Ishikawa (cell line): ENCODE measurements at regions not wholly inside any gene's neighbourhood (a gene's known extent, or its start where the extent isn't known, plus 50 kb on each side); places are given as distances from the start of the nearest gene placed in this dataset.

Source experiments
- CEBPB ChIP-seq: IDR thresholded peaks from 2 replicates; pipeline ENCODE4 v1.6.1; 2012
- CREB1 ChIP-seq: IDR thresholded peaks from 2 replicates; pipeline ENCODE4 v1.6.1; 2012; ENCODE audit warnings: low read depth
- EGR1 ChIP-seq: IDR thresholded peaks from 2 replicates; pipeline ENCODE4 v1.6.1; 2012
- EP300 ChIP-seq: IDR thresholded peaks from 2 replicates; pipeline ENCODE4 v1.6.1; 2012; ENCODE audit warnings: borderline replicate concordance
- FOXM1 ChIP-seq: IDR thresholded peaks from 2 replicates; pipeline ENCODE4 v1.6.1; 2012; ENCODE audit warnings: low read depth, borderline replicate concordance
- MAX ChIP-seq: IDR thresholded peaks from 2 replicates; pipeline ENCODE4 v1.6.1; 2012
- NFIC ChIP-seq: IDR thresholded peaks from 2 replicates; pipeline ENCODE4 v1.6.1; 2012
- RAD21 ChIP-seq: IDR thresholded peaks from 2 replicates; pipeline ENCODE4 v1.6.1; 2012; ENCODE audit warnings: low read depth
- REST ChIP-seq: IDR thresholded peaks from 2 replicates; pipeline ENCODE4 v1.6.1; 2012; ENCODE audit warnings: low read depth, mild to moderate bottlenecking
- TAF1 ChIP-seq: IDR thresholded peaks from 2 replicates; pipeline ENCODE4 v1.6.1; 2012; ENCODE audit warnings: low read depth, mild to moderate bottlenecking
- TCF12 ChIP-seq: IDR thresholded peaks from 2 replicates; pipeline ENCODE4 v1.6.1; 2012; ENCODE audit warnings: low read depth
- TEAD4 ChIP-seq: IDR thresholded peaks from 2 replicates; pipeline ENCODE4 v1.6.1; 2012
- USF1 ChIP-seq: IDR thresholded peaks from 2 replicates; pipeline ENCODE4 v1.6.1; 2012
- YY1 ChIP-seq: IDR thresholded peaks from 2 replicates; pipeline ENCODE4 v1.6.1; 2012; ENCODE audit warnings: low read depth
- ZBTB7A ChIP-seq: IDR thresholded peaks from 2 replicates; pipeline ENCODE4 v1.6.1; 2012; ENCODE audit warnings: low read depth

- TF ChIP-seq CREB1 = no peak
- TF ChIP-seq TCF12 = no peak
- TF ChIP-seq TEAD4 = no peak
- TF ChIP-seq EGR1 = no peak
- no peak for TF ChIP-seq MAX
Observed at GRCh38 chr1:157272264-157272663, 134.1 kb upstream of the ETV3 start.

GRCh38 chr1:157270705-157271274 is 132.6 kb upstream of the ETV3 start:
- TF ChIP-seq NFIC (peak; percentile 64), ZBTB7A (no peak)

GRCh38 chr1:157269656-157270375 is 131.6 kb upstream of the ETV3 start:
- TF ChIP-seq FOXM1 = no peak
- TF ChIP-seq ZBTB7A = no peak
- TF ChIP-seq CEBPB = no peak
- TF ChIP-seq EGR1 = no peak
- TF ChIP-seq USF1 = no peak
- TF ChIP-seq REST = no peak
- TF ChIP-seq EP300 = no peak
- TF ChIP-seq MAX = no peak
- TF ChIP-seq TCF12 = no peak
- TF ChIP-seq TAF1 = no peak
- TF ChIP-seq TEAD4 = no peak
- TF ChIP-seq NFIC = no peak
- TF ChIP-seq YY1 = no peak
- TF ChIP-seq CREB1 = no peak
- TF ChIP-seq RAD21 = no peak

GRCh38 chr1:157262891-157263290 is 124.7 kb upstream of the ETV3 start:
- TF ChIP-seq CREB1 (no peak), CEBPB (no peak)

GRCh38 chr1:157262422-157262821 is 124.2 kb upstream of the ETV3 start:
- TF ChIP-seq FOXM1 (no peak), ZBTB7A (no peak), MAX (no peak), NFIC (no peak), EP300 (no peak)

GRCh38 chr1:157252473-157252872 is 114.3 kb upstream of the ETV3 start:
- no peak for TF ChIP-seq TEAD4
- TF ChIP-seq TCF12 = no peak
- no peak for TF ChIP-seq RAD21
- TF ChIP-seq CREB1 = no peak
- no peak for TF ChIP-seq YY1
- TF ChIP-seq FOXM1 = no peak
- no peak for TF ChIP-seq USF1
- no peak for TF ChIP-seq REST
- TF ChIP-seq EGR1 = no peak
- TF ChIP-seq EP300 = no peak
- TF ChIP-seq CEBPB = no peak
- TF ChIP-seq NFIC = no peak
- TF ChIP-seq ZBTB7A = no peak
- TF ChIP-seq MAX = no peak
- TF ChIP-seq TAF1 = no peak
